ENCODE measurements at regions not wholly inside any gene's neighbourhood (a gene's known extent, or its start where the extent isn't known, plus 50 kb on each side); places are given as distances from the start of the nearest gene placed in this dataset.

- TF ChIP-seq EZH2phosphoT487 (conservative IDR thresholded peaks at IDR 0.05; ENCODE audit: low read length) (no peak), CTCF (IDR thresholded peaks at IDR 0.05; ENCODE audit: insufficient read depth, low read length, poor library complexity, severe bottlenecking) (no peak)
- no peak overlapping the region for H3K27ac ChIP-seq (ENCODE audit: low read depth, low read length)
- H3F3A ChIP-seq (ENCODE audit: insufficient read depth) = no peaks in the 10 kb centered on the region
- H3K9me2 ChIP-seq (replicated peaks; ENCODE audit: insufficient read depth, low read length) = no peaks in the 10 kb centered on the region
- no peaks in the 10 kb centered on the region for H3K79me2 ChIP-seq (ENCODE audit: insufficient read depth, low read length)
- H3K4me2 ChIP-seq (ENCODE audit: low read depth, low read length, poor library complexity, severe bottlenecking) = no peak overlapping the region
- H3K4me3 ChIP-seq (ENCODE audit: insufficient read depth, low read length, poor library complexity, severe bottlenecking) = no peak overlapping the region
- H3K36me3 ChIP-seq (ENCODE audit: low read length) = no peaks in the 10 kb centered on the region
- no peak overlapping the region for H3K9ac ChIP-seq (ENCODE audit: low read length)
- H3K27me3 ChIP-seq (ENCODE audit: low read length) = 0 out of 2 replicates have a peak, but pooled peaks cover 2% of the 10 kb centered on the region
- H2AFZ ChIP-seq (ENCODE audit: low read depth, low read length, severe bottlenecking) = no peak overlapping the region
- no peaks in the 10 kb centered on the region for H4K20me1 ChIP-seq (ENCODE audit: low read depth, low read length)
- no peaks in the 10 kb centered on the region for H3K9me3 ChIP-seq (ENCODE audit: insufficient read depth, low read length)
These were observed 195.3 kb downstream of the NHLRC3 start for GRCh38 chr13:39233519-39233918.

GRCh38 chr13:39244561-39245230 is 206.4 kb downstream of the NHLRC3 start:
- Histone ChIP-seq H3K9me2 (replicated peaks; ENCODE audit: insufficient read depth, low read length) (no peaks in the 10 kb centered on the region), H3K36me3 (ENCODE audit: low read length) (no peaks in the 10 kb centered on the region), H3K27me3 (ENCODE audit: low read length) (no peaks in the 10 kb centered on the region), H3F3A (ENCODE audit: insufficient read depth) (no peaks in the 10 kb centered on the region), H3K4me2 (ENCODE audit: low read depth, low read length, poor library complexity, severe bottlenecking) (no peak overlapping the region), H3K79me2 (ENCODE audit: insufficient read depth, low read length) (no peaks in the 10 kb centered on the region), H3K9ac (ENCODE audit: low read length) (no peak overlapping the region), H3K9me3 (ENCODE audit: insufficient read depth, low read length) (no peaks in the 10 kb centered on the region), H4K20me1 (ENCODE audit: low read depth, low read length) (no peaks in the 10 kb centered on the region), H2AFZ (ENCODE audit: low read depth, low read length, severe bottlenecking) (no peak overlapping the region), H3K27ac (ENCODE audit: low read depth, low read length) (no peak overlapping the region), H3K4me3 (ENCODE audit: insufficient read depth, low read length, poor library complexity, severe bottlenecking) (no peak overlapping the region)
- no peak for TF ChIP-seq EZH2phosphoT487 (conservative IDR thresholded peaks at IDR 0.05; ENCODE audit: low read length)
- TF ChIP-seq CTCF (IDR thresholded peaks at IDR 0.05; ENCODE audit: insufficient read depth, low read length, poor library complexity, severe bottlenecking) = no peak

GRCh38 chr13:39245688-39246087 is 207.4 kb downstream of the NHLRC3 start:
- Histone ChIP-seq H3K36me3 (ENCODE audit: low read length) (no peaks in the 10 kb centered on the region), H3K79me2 (ENCODE audit: insufficient read depth, low read length) (no peaks in the 10 kb centered on the region), H3K4me2 (ENCODE audit: low read depth, low read length, poor library complexity, severe bottlenecking) (no peak overlapping the region), H3K9me3 (ENCODE audit: insufficient read depth, low read length) (no peaks in the 10 kb centered on the region), H3K4me3 (ENCODE audit: insufficient read depth, low read length, poor library complexity, severe bottlenecking) (no peak overlapping the region), H3K9ac (ENCODE audit: low read length) (no peak overlapping the region), H3F3A (ENCODE audit: insufficient read depth) (no peaks in the 10 kb centered on the region), H4K20me1 (ENCODE audit: low read depth, low read length) (no peaks in the 10 kb centered on the region), H3K9me2 (replicated peaks; ENCODE audit: insufficient read depth, low read length) (no peaks in the 10 kb centered on the region), H3K27me3 (ENCODE audit: low read length) (no peaks in the 10 kb centered on the region), H2AFZ (ENCODE audit: low read depth, low read length, severe bottlenecking) (no peak overlapping the region), H3K27ac (ENCODE audit: low read depth, low read length) (no peak overlapping the region)
- TF ChIP-seq CTCF (IDR thresholded peaks at IDR 0.05; ENCODE audit: insufficient read depth, low read length, poor library complexity, severe bottlenecking) (no peak), EZH2phosphoT487 (conservative IDR thresholded peaks at IDR 0.05; ENCODE audit: low read length) (no peak)

All from SU-DHL-6 (cell line).